Mesodermal cell (in vitro differentiated cells): ENCODE measurements at regions not wholly inside any gene's neighbourhood (a gene's known extent, or its start where the extent isn't known, plus 50 kb on each side); places are given as distances from the start of the nearest gene placed in this dataset.

ENCODE experiments used
- H3K27ac ChIP-seq: 2 replicates; pipeline ENCODE4 v1.7.0; 2013; ENCODE audit warnings: mild to moderate bottlenecking, low read depth, low read length, moderate library complexity; ENCODE audit not compliant: severe bottlenecking
- H3K36me3 ChIP-seq: 2 replicates; pipeline ENCODE4 v1.7.1; 2013; ENCODE audit warnings: mild to moderate bottlenecking, low read length, moderate library complexity; ENCODE audit not compliant: control insufficient read depth, insufficient read depth
- H3K4me1 ChIP-seq: one replicate; pipeline ENCODE4 v1.7.1; 2013; ENCODE audit warnings: mild to moderate bottlenecking, low read length; ENCODE audit not compliant: insufficient read depth, control insufficient read depth, poor library complexity, severe bottlenecking
- H3K4me3 ChIP-seq: 2 replicates; pipeline ENCODE4 v1.7.0; 2013; ENCODE audit warnings: low read length, control low read depth, mild to moderate bottlenecking; ENCODE audit not compliant: insufficient read depth, poor library complexity, severe bottlenecking; ENCODE audit errors: extremely low read depth
- H3K9me3 ChIP-seq: 2 replicates; pipeline ENCODE4 v1.7.1; 2013; ENCODE audit warnings: mild to moderate bottlenecking, low read length, moderate library complexity; ENCODE audit not compliant: control insufficient read depth
- WGBS, 2 experiments: methylation state at CpG; one replicate each; pipeline ENCODE4 v1.1.5; 2013; ENCODE audit warnings: missing lambda C conversion rate in 2 of 2; ENCODE audit not compliant: insufficient coverage in 2 of 2; 5-methylcytosine and 5-hydroxymethylcytosine counted together

GRCh38 chrX:124524852-124525251, 178.5 kb downstream of the SH2D1A start:
- Histone ChIP-seq H3K9me3 (no peaks in the 10 kb centered on the region), H3K36me3 (no peaks in the 10 kb centered on the region), H3K4me3 (no peak overlapping the region), H3K27ac (no peak overlapping the region), H3K4me1 (no peaks in the 10 kb centered on the region)
- 100% methylated on average over 1 of the region's 3 CpGs; no CpG with 5 or more reads in 1 of the 2 experiments for WGBS, 2 experiments

GRCh38 chrX:124529786-124530185, 183.4 kb downstream of the SH2D1A start:
- H3K27ac ChIP-seq = no peak overlapping the region
- WGBS, 2 experiments = 80% methylated on average over 1 of the region's 3 CpGs; no CpG with 5 or more reads in 1 of the 2 experiments
- no peaks in the 10 kb centered on the region for H3K9me3 ChIP-seq

GRCh38 chrX:124530803-124531202, 184.4 kb downstream of the SH2D1A start:
- Histone ChIP-seq H3K4me3 (no peak overlapping the region), H3K36me3 (no peaks in the 10 kb centered on the region), H3K9me3 (no peaks in the 10 kb centered on the region), H3K27ac (no peak overlapping the region), H3K4me1 (no peaks in the 10 kb centered on the region)
- no CpG with 5 or more reads among the region's 1 CpG for WGBS, 2 experiments

More at GRCh38 chrX:124529786-124530185, 183.4 kb downstream of the SH2D1A start:
- no peaks in the 10 kb centered on the region for H3K36me3 ChIP-seq
- H3K4me1 ChIP-seq = no peaks in the 10 kb centered on the region
- H3K4me3 ChIP-seq = no peak overlapping the region

GRCh38 chrX:124534536-124534935, 188.2 kb downstream of the SH2D1A start:
- Histone ChIP-seq H3K9me3 (no peaks in the 10 kb centered on the region), H3K36me3 (no peaks in the 10 kb centered on the region), H3K4me3 (no peak overlapping the region), H3K27ac (no peak overlapping the region), H3K4me1 (no peaks in the 10 kb centered on the region)
- WGBS, 2 experiments = 20% methylated on average over 1 of the region's 3 CpGs; no CpG with 5 or more reads in 1 of the 2 experiments

- H3K36me3 ChIP-seq = no peaks in the 10 kb centered on the region
- no peak overlapping the region for H3K4me3 ChIP-seq
- WGBS, 2 experiments = 100% methylated on average over 1 of the region's 5 CpGs
- no peaks in the 10 kb centered on the region for H3K4me1 ChIP-seq
- H3K27ac ChIP-seq = no peak overlapping the region
- H3K9me3 ChIP-seq = no peaks in the 10 kb centered on the region
These were observed 194.1 kb downstream of the SH2D1A start for GRCh38 chrX:124540474-124540873.

GRCh38 chrX:124548571-124548970, 202.2 kb downstream of the SH2D1A start:
- Histone ChIP-seq H3K4me3 (no peak overlapping the region), H3K4me1 (no peaks in the 10 kb centered on the region), H3K27ac (no peak overlapping the region), H3K36me3 (no peaks in the 10 kb centered on the region), H3K9me3 (no peaks in the 10 kb centered on the region)
- 17% methylated on average over 2 of the region's 6 CpGs; no CpG with 5 or more reads in 1 of the 2 experiments for WGBS, 2 experiments

- H3K4me3 ChIP-seq = no peak overlapping the region
- H3K36me3 ChIP-seq = no peaks in the 10 kb centered on the region
- H3K9me3 ChIP-seq = no peaks in the 10 kb centered on the region
- H3K27ac ChIP-seq = no peak overlapping the region
- WGBS, 2 experiments = 60% methylated on average over 1 of the region's 2 CpGs; no CpG with 5 or more reads in 1 of the 2 experiments
- H3K4me1 ChIP-seq = peaks cover 7% of the 10 kb centered on the region
These were observed 208.8 kb downstream of the SH2D1A start for GRCh38 chrX:124555036-124555595.

GRCh38 chrX:124557976-124558375, 211.6 kb downstream of the SH2D1A start:
- Histone ChIP-seq H3K9me3 (no peaks in the 10 kb centered on the region), H3K27ac (no peak overlapping the region), H3K4me3 (no peak overlapping the region), H3K4me1 (peaks cover 7% of the 10 kb centered on the region), H3K36me3 (no peaks in the 10 kb centered on the region)
- no CpG with 5 or more reads among the region's 1 CpG for WGBS, 2 experiments

- no peak overlapping the region for H3K4me3 ChIP-seq
- no peaks in the 10 kb centered on the region for H3K4me1 ChIP-seq
- H3K27ac ChIP-seq = no peak overlapping the region
- H3K9me3 ChIP-seq = no peaks in the 10 kb centered on the region
- H3K36me3 ChIP-seq = no peaks in the 10 kb centered on the region
- WGBS, 2 experiments = no CpG with 5 or more reads among the region's 2 CpGs
These were observed 227.1 kb downstream of the SH2D1A start for GRCh38 chrX:124573468-124573867.

GRCh38 chrX:124592744-124593143, 246.4 kb downstream of the SH2D1A start:
- Histone ChIP-seq H3K4me1 (no peaks in the 10 kb centered on the region), H3K27ac (no peak overlapping the region), H3K36me3 (no peaks in the 10 kb centered on the region), H3K9me3 (no peaks in the 10 kb centered on the region), H3K4me3 (no peak overlapping the region)

- H3K9me3 ChIP-seq = no peaks in the 10 kb centered on the region
- no peaks in the 10 kb centered on the region for H3K4me1 ChIP-seq
- H3K36me3 ChIP-seq = no peaks in the 10 kb centered on the region
- H3K4me3 ChIP-seq = no peak overlapping the region
- no CpG with 5 or more reads among the region's 1 CpG for WGBS, 2 experiments
- no peak overlapping the region for H3K27ac ChIP-seq
These were observed 247.8 kb downstream of the SH2D1A start for GRCh38 chrX:124594017-124594651.
